Activated CD4-positive, alpha-beta T cell treated with anti-CD3 and anti-CD28 coated beads for 24 hours (primary cell): ENCODE measurements at regions not wholly inside any gene's neighbourhood (a gene's known extent, or its start where the extent isn't known, plus 50 kb on each side); places are given as distances from the start of the nearest gene placed in this dataset.

ENCODE experiments used
- DNase-seq, 2 donors: peaks; one replicate each; pipeline ENCODE4 v3.0.0-alpha.2; 2020; ENCODE audit warnings: low read depth in 2 of 2

DNA sequence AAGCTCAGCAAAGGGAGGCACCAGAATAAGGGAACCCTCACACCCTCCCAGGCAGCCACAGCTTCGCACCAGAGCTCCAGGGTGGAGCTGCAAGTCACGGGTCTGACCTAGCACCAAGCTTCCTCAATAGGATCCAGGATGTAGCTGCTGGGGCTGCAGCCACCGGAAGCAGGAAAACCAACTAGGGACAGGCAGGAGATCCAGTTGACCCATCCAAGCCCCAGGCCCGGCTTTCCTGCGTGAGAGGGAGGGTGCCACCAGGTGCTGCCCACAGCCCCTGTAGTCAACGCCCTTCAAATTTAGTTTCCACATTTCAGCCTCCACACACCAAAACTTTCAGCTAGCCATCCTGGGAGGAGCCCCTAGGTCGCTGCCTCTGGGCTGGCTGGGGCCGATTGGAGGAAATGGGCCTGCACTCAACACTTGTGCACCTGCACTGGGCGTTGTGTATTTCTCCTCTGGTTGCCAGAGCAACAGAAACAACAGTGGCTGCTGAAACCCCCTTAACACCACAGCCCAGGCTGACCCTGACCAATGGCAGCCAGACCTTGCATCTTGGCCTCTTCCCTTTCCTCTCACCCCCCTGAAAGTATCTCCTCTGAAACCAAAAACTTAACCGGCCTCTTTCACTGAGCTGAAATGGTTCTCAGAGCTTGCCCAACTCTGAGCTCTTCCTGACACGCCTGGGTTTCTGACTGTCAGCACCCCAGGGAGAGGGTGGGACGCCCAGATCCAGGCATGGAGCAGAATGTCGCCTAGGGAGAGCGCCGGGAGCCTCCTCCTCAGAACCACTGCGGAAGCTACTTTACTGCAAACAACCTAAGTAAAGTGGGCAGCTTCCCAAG is 226.5 kb upstream of the MAP3K1 start:
- no peak for DNase-seq

DNA sequence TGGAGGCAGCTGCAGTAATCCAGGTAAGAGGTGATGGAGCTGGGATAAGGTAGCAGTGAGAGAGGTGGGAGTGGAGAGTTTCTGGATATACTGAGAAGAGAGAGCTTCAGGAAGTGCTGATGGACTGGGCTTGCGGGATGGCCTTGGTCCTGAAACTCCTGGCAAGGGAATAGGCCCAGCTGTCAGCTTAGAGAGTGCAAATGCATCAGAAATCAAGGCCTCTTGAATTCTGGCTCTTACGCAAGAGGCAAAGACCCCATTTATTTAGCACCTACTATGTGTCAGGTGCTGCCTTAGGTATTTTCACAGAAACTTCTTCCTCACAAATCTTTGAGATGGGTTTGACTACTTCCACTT is 227.2 kb upstream of the MAP3K1 start:
- no peak for DNase-seq

DNA sequence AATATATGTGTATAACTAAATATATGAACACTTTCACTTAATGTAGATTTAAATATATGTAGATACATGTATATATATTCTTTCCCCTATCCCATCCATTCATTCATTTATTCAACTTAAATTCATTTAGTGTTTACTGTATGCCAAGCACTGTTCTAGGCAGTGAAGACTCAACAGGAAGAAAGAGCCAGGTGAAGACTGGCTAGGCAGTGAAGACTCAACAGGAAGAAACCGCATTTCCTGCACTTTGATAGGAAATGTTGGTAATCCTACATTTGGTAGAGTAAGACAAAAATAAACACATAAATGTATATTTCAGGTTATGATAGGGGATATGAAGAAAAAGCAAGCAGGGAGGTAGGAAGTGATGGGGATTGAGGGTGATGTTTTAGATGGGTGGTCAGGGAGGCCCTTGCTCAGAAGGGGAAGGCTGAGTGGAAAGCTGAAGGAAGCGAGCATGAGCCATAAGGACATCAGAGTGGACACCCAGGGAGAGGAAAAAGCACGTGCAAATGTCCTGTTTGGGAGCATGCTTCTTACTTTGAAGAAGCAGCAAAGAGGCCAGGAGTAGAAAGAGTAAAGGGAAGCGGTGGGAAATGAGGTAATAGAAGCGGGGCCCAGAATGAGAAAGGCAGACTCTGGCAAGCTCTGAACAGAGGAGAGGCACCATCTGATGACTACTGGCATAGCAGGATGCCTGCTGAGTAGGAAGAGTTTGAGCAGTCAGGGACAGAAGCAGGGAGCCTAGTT is 227.8 kb upstream of the MAP3K1 start:
- DNase-seq: no peak

DNA sequence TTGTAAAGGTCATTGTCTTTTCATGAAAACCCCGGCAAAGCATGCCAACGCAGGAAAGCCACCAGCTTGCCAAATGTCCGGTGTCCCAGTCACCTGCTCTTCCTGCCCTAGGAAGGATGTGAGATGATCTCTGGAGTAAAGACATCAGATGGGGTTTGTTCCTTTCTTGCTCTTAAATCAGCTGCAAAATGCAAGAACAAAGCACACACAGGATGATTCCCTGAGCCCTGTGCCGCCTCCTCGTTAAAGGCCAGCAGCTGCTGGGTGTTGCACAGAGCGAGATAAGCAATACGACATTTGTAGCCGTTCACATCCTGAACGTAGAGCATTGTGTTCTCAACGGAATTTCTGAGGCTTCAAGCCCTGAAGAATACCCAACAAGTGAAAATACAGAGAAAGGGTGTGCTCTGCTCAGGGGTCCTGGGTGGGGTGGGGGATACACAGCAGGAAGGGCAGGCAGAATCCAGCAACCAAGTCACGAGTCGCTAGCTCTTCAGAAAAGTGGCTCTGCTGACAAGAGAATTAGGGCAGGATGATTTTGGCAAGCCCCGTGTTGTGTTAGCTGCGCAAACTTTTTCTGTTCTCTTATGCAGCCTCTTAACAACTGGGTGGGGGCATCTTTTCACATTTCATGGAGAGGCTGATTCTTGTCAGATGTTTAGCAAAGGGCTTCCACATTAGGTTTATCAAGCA is 229.2 kb upstream of the MAP3K1 start:
- DNase-seq: no peak

DNA sequence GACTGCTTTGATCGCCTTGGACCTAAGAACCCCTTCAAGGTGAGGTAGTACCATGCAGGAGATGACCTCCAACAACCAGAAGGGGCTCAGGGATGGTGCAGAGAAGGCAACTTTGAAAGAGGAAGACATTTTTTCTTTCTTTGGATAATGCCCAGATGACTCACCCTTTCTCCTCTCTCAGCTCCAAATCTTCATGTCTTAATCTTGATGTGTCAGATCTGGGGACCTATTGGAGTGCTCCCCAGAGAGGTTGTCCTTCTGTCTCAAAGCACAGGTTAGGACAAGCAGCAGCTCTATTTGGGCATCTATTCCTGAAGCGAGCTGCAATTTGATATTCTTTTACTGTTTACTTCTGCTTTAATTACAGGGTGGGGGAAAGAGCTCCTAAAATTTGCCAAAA is 229.9 kb upstream of the MAP3K1 start:
- no peak for DNase-seq

DNA sequence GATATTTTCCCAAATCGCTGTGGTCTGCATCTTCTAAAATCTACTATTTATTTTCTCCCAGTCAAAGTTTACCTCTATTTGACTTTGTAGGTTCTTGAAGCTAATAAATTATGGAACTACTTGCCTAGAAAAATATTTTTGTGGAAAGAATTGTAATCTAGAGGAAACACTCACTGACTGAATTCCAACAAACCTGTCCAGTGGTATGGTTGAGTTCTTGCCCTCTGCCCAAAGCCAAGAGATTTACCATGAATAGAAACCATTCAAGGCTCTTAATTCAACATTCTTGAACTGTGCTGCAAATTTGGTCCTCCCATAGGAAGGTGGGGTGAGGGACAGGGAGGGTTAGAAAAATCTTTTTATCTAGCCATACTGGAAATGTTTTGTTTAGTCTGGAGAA is 233.9 kb upstream of the MAP3K1 start:
- no peak for DNase-seq

DNA sequence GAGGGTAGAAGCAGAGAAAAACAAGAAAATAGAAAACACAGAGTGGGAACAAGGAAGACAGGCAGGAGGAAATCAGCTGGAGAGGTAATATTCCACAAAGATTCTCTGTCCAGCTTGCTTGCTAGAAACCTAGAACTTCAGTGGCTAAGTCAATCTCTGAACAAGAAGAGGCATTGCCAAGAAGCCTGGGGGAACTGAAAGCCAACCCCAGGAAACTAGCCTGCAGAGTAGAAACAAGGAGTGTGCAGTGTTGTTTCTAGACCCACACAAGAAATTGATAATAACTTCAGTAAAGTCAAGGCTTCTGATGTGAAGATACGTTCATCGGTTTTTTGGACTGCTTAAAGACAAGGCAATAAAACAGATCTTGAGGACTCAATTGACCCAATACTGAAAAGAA is 234.5 kb upstream of the MAP3K1 start:
- no peak for DNase-seq

DNA sequence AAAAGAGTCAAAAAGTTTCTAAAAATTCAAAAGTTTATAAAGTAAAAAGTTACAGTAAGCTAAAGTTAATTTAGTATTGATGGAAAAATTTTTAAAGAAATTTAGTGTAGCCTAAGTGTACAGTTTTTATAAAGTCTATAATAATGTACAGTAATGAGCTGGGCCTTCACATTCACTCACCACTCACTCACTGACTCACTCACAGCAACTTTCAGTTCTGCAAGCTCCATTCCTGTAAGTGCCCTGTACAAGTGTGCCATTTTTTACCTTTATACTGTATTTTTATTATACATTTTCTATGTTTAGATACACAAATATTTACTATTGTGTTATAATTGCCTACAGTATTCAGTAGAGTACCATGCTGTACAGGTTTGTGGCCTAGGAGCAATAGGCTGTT is 239.5 kb upstream of the MAP3K1 start:
- no peak for DNase-seq

DNA sequence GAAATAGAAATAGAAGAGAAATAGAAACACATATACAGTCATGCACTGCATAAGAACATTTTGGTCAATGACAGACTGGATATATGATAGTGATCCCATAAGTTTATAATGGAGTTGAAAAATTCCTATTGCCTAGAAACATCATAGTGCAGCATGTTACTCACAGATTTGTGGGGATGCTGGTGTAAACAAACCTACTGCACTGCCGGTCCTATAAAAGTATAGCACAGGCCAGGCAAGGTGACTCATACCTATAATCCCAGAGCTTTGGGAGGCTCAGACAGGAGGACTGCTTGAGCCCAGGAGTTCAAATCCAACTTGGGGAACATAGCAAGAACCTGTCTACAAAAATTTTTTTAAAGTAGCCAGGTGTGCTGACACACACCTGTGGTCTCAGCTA is 240.6 kb upstream of the MAP3K1 start:
- DNase-seq: no peak

DNA sequence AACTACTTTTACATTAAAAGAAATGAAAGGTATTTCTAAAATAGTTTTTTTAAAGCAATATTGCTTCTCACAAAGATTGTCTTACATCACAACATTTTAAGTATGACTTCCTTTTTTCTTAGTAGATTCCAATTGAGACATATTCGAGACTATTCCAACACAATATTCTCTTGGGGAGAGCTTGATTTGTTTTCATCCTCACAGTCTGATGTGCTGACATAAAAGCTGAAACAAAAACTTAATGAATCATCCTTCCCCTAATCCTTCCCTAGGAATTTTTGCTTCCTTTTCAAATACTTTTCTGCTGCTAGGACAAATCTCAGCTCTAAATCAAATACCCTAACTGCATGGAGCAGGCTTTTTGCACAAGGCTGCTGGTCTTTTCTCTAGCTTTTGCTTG is 245.8 kb upstream of the MAP3K1 start:
- no peak for DNase-seq

DNA sequence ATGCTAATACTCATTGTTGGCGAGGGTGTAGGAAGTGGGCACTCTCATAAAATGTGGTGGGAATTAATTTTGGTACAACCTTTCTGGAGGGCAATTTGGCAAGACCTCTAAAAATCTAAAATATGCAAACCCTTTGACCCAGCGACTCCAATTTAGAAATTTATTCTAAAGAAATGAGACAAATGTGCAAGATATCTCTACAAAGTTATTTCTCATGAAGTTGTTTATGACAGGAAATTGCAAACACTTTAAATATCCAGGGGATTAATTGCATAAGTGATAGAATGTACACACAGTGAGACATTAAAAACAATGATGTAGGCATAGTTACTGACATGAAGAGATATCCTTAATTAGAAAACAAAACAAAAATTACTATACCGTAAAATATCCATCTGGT is 246.3 kb upstream of the MAP3K1 start:
- no peak for DNase-seq

DNA sequence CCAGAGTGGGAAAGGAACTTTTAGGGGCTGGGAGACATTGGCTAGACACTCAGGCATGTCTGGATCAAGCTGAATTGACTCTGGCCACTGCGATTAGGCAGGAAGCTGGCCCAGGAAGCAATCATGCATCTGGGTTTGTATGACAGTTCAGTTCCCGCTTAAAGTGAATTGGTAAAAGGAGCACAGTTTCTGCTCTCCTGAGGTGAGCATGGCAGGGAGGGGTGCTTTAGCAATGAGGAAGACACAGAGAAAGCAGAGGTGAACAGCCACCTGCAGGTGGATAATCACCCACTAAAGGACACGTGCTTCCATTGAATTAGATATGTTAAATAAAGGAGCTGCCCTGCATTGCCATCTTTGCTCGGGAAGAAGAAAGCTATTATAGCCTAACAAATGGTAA is 248.1 kb upstream of the MAP3K1 start:
- DNase-seq: no peak

DNA sequence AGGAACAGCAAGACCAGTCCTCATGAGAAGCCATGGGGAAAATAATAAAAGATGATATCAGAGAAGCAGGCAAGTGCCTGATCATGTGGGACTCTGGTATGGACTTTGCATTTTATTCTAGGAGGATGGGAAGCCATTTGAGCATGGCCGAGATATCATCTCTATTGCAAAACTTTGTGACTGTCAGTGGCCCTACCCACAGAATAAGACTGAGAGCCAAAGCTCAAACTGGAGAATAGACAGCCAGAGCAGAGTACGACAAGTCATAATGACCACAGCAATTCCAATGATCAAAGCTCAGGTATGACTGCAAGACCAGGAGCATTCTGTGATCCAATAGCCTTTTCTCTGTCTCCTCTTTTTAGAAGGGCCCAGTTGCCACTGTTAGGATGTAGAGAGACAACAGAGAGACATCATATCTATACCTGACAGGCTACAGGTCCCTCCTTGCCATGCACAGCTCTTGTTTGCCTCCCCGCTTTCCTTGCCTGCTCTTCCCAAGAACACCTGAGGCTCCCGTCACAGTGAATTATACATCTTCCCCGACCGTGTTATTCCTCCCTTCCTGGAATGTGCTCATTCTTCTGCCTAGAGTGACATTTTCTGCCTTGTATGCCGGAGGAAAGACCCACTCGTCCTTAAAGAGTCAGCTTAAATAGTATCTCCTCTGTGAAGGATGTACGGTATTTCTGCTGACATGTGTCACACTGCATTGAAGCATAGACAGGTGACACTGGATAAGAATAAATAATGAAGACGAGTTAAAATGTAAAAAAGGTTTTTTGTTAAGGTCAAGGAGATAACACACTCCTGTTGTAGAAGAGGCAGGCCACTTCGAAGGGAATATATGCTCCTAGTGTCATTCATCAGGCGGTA is 248.7 kb upstream of the MAP3K1 start:
- no peak for DNase-seq

DNA sequence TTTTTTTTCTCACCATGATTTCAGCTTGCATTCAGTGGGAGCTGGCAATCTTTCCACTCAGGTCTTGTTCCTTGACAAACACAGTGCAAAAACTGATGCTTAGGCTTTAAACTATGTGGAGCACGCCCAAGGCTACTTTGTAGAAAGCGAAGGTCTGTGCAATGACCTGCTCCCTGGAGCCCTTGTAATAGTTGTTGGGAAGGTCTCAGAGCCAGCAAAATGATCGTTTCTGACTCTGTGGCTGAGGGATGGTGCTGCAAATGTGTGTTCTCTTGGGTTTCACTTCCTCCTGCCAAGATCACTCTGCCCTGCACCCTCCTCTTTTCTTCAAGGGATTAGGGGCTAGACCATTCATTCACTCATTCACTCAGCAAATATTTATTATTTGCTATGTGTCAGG is 249.7 kb upstream of the MAP3K1 start:
- DNase-seq: no peak

DNA sequence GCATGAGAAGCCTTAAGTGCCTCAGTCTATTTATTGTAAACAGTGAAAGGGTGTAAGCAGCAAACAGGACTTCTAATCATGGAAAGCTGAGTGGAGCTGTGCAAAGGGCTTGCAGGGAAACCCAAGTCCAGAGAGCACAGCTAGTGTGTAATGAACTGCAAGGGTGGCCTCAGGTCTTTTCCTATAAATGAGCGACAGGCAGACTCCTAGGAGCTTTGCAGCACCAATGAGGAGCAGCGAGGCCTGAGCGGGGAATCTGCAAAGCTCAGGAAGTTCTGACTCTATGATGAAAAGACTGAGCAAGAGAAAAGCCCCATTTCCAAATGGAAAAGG is 250.1 kb upstream of the MAP3K1 start:
- DNase-seq: no peak

DNA sequence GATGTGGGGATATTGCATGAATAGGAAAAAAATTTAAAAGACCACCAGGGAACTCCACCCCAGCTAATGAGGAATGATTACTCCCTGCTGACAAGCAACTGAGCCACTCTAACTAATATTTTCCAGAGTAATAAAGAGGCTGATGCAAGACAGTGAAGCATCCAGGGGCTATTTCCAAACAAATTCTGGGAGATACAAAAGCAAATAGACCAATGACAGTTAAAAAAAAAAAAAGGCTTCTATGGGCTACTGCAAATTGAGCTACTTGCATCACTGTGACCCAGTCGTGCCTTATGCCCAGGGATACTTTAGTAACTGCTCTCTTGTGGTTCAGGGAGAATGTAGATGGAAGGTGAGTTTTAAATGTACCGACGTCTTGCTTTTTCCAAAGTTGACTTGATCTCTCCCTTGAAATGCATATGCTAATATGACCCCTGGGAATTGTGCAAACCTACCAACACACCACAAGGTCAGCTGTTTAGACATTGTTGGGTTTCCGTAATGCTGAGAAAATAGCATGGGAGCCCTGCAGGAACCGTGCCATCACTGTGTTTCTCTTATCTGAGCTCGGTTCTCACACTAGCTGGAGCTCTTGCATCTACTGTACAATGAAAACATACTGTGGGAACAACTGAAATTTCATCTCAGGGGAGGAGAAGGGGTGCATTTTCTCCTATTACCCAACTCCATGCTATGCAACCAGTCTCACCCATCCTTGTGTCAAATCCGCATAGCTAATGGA is 250.6 kb upstream of the MAP3K1 start:
- no peak for DNase-seq

DNA sequence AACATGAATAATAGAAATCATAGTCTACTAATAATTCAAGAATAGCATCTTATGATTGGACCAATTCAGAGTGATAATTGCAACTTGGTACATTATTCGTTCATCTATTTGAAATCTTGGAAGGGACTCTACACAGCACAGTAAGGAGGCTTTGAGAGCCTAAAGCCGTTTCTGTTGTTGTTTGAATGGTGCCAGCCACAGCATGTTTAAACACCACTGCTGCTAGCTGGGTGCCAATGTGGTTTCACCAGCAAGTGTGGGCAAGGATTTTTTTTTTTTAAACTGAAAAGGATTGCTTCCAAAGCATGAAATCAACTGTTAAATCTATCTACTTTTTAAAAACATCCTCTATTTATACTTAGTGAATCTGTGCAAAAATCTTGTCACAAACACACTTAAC is 253.9 kb upstream of the MAP3K1 start:
- DNase-seq: no peak

DNA sequence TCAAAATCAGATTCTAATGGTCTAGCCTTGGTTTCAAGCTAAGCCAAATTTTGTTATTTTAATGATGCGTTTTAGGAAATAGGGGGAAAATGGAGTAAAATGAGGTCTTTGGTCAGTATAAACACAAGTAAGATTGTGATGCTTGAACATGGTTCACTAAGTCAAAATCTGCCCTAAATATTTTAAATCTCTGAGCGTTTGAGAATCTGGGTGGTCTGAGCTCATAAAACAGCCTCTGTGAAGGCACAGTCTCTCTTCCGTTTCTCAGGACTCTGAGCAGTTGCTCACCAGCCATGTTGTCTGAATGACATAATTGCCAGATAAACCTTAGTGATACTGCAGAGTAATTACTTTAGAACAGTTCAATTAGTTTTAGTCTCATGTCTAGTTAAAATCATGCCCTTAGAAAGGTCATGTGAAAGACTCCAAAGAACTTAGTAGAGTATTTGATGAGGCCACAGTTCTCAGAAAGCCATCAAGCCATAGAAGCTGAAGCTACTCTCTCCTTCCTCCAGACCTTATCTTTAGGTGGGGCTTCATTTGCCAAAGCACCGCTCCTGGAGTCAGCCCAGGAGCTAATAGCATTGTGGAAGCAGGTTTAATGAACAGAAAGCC is 257.1 kb upstream of the MAP3K1 start:
- DNase-seq: no peak

DNA sequence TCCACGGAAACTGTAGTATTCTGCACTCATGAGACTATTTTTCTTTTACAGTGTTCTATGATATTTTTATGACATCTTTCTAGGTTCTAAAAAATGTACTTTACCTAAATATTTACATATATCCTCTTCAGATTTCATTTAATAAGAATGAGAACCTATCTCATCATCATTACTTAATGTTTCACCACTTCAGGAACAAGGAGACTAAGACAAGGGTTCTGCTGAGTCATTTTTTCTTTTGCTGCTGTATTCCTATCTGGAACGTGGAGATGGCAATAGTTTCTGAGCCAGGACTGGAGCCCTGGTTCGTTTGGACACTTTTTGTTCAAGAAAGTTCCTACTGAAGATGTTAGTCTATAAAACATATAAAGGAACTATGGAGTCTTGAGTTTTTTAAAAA is 258.2 kb upstream of the MAP3K1 start:
- no peak for DNase-seq

DNA sequence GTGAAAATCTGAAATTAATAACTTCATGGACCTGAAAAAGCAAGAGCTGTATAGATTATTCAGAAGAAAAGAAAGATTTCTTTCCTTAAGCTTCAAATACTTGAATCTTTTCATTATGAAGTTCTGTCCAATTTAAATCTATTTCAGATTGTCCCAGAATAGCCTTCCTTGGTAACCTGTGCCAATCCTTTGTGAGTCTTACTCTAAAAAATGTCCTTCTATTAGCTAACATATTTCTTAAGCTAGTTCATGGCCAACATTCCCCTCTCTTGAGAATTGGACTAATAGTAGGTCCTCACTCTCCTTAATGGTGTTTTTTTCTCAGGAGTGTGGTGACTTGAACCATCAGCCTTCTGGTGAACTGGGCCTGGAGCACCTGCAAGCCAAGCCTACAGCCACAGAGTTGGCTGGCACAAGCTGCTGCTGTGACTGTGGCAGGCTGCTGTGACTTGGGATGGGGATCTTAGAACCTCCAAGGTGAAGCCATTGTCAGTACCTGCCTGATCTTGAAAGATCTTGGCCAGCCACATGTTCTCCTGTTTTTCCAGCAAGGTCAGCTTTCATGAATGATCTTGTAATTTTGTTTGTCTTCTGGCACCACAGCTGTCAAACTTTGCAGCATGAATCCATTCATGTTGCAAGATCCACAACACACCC is 262.6 kb upstream of the MAP3K1 start:
- DNase-seq: no peak
